ENCODE measurements at regions not wholly inside any gene's neighbourhood (a gene's known extent, or its start where the extent isn't known, plus 50 kb on each side); places are given as distances from the start of the nearest gene placed in this dataset.

GRCh38 chr4:131026771-131027170 is 1930.8 kb downstream of the C4orf33 start:
- DNase-seq (ENCODE audit: low spot score): no peak

- DNase-seq (ENCODE audit: low spot score): no peak
Observed at GRCh38 chr4:131044368-131044767, 1948.4 kb downstream of the C4orf33 start.

DNA sequence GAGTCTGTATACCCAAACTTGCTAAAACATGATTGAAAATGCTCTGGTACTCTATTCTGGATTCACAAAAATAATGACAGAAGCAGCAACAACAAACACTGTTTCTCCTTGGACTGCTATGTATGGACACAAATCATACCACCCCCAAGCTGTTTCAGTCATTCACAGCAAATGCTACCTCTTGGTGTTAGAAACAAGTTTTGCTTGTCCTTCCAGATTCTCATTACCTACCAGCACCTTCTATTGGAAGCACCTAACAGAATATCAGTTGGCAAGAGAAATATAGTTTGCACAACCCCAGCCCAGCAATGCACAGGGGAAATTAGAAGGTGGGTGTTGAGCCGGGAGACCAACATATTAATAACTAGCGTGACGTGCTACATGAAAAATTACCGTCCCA is 1950.9 kb downstream of the C4orf33 start:
- no peak for DNase-seq (ENCODE audit: low spot score)

DNA sequence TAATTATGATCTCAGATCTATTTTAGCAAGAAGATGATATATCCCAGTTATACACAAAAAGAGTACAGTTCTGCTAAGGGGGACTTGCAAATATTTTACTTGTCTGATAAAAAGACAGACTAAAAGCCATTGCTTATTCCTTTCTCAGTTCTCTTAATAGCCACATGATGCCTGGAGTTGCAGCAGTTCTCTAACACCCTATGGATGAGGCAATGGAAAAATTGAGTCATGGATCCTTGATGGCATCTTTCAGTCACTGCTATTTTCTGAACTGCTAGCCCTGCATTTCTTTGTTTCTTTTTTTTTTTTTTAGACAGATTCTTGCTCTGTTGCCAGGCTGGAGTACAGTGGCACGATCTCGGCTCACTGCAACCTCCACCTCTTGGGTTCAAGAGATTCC is 1956.7 kb downstream of the C4orf33 start:
- no peak for DNase-seq (ENCODE audit: low spot score)

- DNase-seq (ENCODE audit: low spot score): no peak
Observed at GRCh38 chr4:131054489-131055019, 1958.6 kb downstream of the C4orf33 start.

GRCh38 chr4:131061734-131062133 is 1965.8 kb downstream of the C4orf33 start:
- DNase-seq (ENCODE audit: low spot score): no peak

DNA sequence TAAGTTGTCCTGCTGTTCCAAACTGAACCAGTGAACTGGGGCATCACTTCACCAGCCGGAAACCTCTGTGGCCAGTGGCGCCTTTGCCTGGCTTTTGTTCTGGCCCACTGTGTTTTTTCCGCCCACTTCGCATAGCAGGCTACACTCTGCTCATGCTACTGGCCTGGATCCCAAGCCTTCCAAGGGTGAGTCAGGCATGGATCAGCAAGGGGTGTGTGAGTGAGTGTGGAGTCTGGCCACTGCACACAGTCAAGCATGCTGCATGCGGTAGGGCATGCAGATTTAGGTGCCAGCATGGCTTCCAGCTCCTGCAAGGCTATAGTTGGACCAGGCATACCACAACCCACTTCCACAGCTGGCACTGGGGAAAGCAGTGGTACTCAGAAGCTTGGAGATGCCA is 1967.9 kb downstream of the C4orf33 start:
- DNase-seq (ENCODE audit: low spot score): no peak

GRCh38 chr4:131081069-131081468 is 1985.1 kb downstream of the C4orf33 start:
- no peak for DNase-seq (ENCODE audit: low spot score)

DNA sequence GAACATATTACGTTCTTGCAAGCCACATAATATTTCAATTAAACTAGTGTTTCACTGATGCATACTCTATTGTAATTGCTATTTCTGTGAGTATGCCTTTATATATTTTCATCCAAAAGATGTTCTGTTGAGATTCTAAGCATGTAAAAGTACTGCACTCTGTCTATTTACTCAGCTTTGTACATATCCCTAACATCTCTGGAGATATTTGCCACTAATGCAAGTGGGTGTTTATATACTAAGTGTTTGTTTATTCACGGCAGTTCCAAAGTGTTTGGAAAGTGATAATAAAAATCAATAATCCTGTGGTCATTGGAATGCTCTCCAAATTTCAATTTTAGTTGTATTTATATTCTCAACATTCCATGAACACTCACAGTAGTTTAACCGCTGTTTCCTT is 1989.0 kb downstream of the C4orf33 start:
- DNase-seq (ENCODE audit: low spot score): no peak

DNA sequence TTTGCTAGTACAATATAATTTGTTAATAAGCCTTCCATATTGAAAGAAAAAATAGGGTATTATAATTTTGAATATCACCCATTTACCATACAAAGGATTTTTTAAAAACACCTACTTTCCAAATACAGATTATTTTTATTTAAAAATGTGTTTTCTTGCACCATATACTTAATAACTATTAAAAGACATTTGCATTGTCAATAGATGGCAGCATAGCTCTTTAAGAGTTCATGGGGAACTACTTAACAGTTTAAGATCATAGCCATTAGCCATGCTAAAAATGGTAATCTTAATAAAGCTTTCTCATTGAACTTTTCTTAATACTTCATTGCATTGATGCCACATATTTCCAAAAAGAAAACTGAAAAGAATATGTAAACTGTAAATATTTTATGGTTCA is 1995.9 kb downstream of the C4orf33 start:
- peak; percentile 54 for DNase-seq (ENCODE audit: low spot score)

DNA sequence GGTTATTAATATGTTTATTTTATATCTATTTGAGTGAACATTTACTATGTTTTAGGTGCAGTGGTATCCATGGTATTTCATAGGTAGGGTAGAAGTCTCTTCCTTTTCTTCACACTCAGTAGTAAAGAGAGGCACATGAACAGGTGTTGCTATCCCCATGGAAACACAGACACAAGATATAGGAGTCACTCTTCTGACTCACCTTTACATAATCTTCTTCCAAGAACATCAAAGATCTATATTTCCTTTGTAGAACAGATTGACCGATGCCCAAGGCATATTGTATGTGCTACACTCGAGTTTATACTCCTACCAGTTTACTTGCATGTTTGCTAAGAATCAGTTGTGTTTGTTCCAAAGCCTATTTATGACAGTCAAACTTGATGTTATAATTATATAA is 1997.4 kb downstream of the C4orf33 start:
- peak; percentile 11 for DNase-seq (ENCODE audit: low spot score)

DNA sequence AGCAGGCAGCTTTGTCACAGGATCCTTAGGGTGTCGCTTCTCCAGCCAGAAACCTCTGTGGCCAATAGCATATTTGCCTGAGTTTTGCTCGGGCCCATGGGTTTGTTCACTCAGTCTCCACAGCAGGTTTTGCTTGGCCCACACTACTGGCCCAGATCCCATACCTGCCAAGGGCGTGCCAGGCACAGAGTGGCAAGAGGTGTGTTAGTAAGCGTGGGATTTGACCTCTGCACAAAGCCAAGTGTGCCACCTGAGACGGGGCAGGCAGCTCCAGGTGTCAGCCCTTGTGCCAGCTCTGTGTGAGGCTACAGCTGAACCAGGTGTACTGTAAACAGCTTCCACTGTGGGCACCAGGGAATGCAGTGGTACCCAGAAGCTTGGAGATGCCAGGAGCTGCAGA is 2003.0 kb downstream of the C4orf33 start:
- no peak for DNase-seq (ENCODE audit: low spot score)

GRCh38 chr4:131113273-131113672 is 2017.3 kb downstream of the C4orf33 start:
- DNase-seq (ENCODE audit: low spot score): no peak

GRCh38 chr4:131113704-131114103 is 2017.8 kb downstream of the C4orf33 start:
- DNase-seq (ENCODE audit: low spot score): no peak

DNA sequence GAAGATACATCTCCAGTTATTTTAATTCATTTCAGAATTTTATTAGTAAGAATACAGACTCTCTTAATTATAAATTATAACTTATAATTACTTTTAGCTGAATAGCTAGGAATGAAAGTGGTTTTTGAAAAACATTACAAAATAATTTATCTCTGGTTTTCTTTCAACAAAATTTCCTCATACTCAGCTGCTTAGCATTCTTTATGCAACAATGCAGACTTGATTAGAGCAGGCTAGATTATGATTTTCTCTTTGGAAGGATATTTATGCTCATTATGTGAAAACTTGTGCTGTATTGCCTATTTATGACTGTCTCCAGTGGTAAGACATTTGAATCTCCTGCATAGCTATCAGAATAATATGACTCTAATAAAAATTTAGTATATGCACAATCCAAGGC is 2023.7 kb downstream of the C4orf33 start:
- no peak for DNase-seq (ENCODE audit: low spot score)

DNA sequence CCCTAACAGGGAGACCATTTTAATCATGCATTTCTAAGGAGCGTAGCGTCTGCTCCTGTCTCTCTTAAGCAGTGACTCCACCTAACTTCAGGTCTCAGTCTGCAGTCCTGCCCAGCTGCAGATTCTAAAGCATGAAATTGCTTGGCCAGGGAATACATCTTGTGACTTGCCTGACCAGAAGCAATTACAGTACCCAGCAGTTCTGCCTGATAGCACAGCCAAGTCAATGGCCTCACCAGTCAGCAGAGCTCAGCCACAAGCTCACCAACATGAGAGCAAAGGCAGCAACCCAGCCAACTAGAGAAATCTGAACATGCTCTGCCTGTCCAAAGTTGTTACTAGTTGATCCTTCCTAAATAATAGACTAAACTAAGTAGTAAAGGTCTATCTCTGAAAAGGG is 2011.9 kb upstream of the PCDH10 start:
- DNase-seq (ENCODE audit: low spot score): no peak

DNA sequence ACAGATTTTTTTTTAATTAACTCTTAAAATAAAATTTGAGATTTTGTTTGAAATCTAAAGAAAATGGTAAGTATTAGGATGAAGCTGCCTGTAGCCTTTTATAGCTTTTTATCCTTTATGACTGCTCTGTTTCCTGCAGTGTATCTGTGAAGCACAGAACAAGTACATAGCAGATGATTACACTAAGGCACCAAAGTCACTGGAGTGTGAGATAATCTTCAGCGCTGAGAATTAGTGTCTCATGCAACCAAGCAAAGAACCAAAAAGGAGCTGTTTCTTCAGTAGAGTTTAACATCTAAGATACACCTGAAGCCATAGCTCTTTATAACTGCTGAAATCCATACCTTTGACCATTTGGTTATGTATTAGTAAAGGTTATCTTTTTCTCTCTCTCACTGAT is 1989.8 kb upstream of the PCDH10 start:
- DNase-seq (ENCODE audit: low spot score): peak; percentile 18

DNA sequence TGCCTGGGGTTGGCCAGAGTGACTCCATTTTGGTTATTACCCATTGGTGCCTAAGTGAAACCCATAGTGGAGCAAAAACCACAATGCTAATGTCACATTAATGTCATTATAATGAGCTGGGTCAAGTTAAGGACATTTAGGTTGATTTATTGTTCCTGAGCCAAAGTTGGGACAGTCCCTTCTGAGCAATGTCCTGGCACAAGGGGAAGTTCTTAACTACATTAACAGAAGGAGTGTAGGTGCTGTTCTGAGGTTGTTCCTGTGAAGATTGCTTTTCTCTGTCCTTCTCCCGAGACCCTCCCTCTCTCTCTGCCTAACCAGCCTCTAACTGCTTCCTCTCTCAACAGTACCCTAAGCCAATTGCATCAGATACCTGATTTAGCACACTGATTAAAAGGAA is 1956.8 kb upstream of the PCDH10 start:
- DNase-seq (ENCODE audit: low spot score): no peak

DNA sequence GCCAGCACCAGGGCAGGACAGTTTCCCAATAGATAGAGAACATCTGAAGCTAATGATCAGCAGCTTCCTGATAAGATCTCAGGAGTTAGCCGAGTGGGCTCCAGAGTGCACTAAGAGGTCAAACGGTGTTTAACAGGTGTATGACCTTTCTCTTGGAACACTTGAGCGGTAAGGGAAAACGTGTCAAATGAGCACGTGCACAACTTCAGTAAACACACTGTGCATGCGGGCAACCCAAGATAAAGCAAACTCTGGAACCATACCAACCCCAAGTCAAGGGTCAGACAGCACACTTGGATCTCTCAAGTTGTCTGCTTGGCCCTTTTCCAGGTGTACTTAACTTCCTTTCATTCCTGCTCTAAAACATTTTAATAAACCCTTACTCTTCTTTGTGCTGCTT is 1941.5 kb upstream of the PCDH10 start:
- no peak for DNase-seq (ENCODE audit: low spot score)

- no peak for DNase-seq (ENCODE audit: low spot score)
Observed at GRCh38 chr4:131248314-131248713, 1900.8 kb upstream of the PCDH10 start.

GRCh38 chr4:131251321-131251720 is 1897.8 kb upstream of the PCDH10 start:
- DNase-seq (ENCODE audit: low spot score): no peak

DNA sequence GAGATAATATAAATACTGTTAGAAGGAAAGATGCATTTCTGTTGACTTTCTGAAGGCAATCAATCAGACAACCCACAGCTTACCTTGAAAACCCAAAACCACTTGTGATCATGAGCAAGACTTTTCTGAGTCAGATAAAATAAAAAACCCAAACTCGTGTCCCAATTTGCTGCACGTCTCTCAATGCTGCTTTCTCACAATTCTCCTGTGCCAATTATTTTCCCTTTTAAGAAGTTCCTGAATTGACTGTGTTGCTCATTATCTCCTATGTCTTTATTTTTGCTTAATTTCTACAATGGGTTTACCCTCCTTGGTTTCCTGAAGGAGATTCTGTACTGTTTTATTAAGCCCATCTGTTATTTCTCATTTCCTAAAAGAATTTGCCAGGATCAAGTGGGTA is 1891.9 kb upstream of the PCDH10 start:
- DNase-seq (ENCODE audit: low spot score): no peak

- no peak for DNase-seq (ENCODE audit: low spot score)
Observed at GRCh38 chr4:131258361-131258760, 1890.7 kb upstream of the PCDH10 start.

DNA sequence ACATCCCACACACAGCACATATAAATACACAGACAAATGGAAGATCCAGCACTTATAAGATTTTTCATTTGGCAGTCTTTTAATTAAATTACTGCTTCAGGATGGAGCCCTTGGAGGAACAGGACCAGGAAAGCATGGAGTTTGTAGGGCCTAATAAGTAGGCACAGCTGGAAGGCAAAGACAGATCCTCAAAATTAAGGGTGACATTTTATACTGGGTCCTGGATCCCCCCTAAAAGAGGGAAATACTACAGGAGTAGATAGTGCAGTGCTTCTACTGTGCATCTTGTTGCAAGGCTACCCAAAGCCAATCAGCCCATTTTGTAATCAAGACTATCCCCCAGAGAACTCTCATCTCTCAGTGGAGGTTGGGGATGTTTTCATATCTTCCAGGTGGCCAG is 1860.7 kb upstream of the PCDH10 start:
- DNase-seq (ENCODE audit: low spot score): no peak

DNA sequence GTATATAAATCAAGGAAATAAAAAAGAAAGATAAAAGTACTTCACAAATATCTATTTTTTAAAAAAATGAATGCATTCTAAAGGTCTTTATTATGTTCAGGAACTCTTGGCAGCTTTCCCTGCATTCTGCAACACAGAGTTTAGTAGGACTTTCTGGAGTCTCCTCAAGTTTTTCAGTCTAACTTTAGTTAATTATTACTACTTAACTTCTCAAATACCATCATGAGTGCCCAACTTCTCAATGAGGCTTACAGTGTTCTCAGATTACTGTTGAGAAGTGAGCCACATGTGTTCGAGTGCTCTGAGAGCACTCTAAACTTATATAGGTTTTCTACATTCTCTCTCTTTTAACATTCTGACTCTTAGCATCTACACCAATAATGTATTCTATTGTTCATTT is 1852.9 kb upstream of the PCDH10 start:
- DNase-seq (ENCODE audit: low spot score): no peak

All from umbilical cord (tissue), 1 donor.